Spleen (tissue), 11 donors: ENCODE measurements at regions not wholly inside any gene's neighbourhood (a gene's known extent, or its start where the extent isn't known, plus 50 kb on each side); places are given as distances from the start of the nearest gene placed in this dataset.

Source experiments
- DNase-seq: peaks from one replicate; pipeline ENCODE4 v3.0.0-alpha.2; 2020
- H3K27ac ChIP-seq, 8 donors: fragments of 200-600 bp; sonication (generic) in 7 of 8; 1 replicate in 4 of 8; 2 replicates in 4 of 8; pipeline versions ENCODE4 v1.5.0 to v1.8.0; 2016 to 2021; ENCODE audit warnings: inconsistent platforms in 4 of 8, mild to moderate bottlenecking in 4 of 8, moderate library complexity in 1 of 8
- H3K27me3 ChIP-seq, 7 donors: fragments of 200-600 bp; sonication (generic) in 6 of 7; replicated peaks in 1 of 7; 1 replicate in 4 of 7; 2 replicates in 3 of 7; pipeline versions ENCODE4 v1.5.0 to v1.8.0; 2016 to 2021; ENCODE audit warnings: inconsistent platforms in 3 of 7, mild to moderate bottlenecking in 1 of 7
- H3K36me3 ChIP-seq, 6 donors: fragments of 200-600 bp; sonication (generic) in 5 of 6; 1 replicate in 4 of 6; 2 replicates in 2 of 6; pipeline versions ENCODE4 v1.5.0 to v1.8.0; 2016 to 2021; ENCODE audit warnings: inconsistent platforms in 2 of 6
- H3K4me1 ChIP-seq, 6 donors: fragments of 200-600 bp; sonication (generic) in 5 of 6; 1 replicate in 3 of 6; 2 replicates in 3 of 6; pipeline versions ENCODE4 v1.5.0 to v1.8.0; 2016 to 2021; ENCODE audit warnings: inconsistent platforms in 3 of 6
- H3K4me3 ChIP-seq, 8 donors: fragments of 200-600 bp; sonication (generic) in 7 of 8; 1 replicate in 4 of 8; 2 replicates in 4 of 8; pipeline versions ENCODE4 v1.5.0 to v1.8.0; 2016 to 2021; ENCODE audit warnings: inconsistent platforms in 4 of 8, mild to moderate bottlenecking in 4 of 8, moderate library complexity in 2 of 8
- H3K9me3 ChIP-seq, 8 donors: fragments of 200-600 bp; sonication (generic) in 7 of 8; 1 replicate in 4 of 8; 2 replicates in 4 of 8; pipeline versions ENCODE4 v1.5.0 to v1.8.0; 2016 to 2021; ENCODE audit warnings: inconsistent platforms in 4 of 8
- CTCF ChIP-seq, 11 experiments: fragments of 200-600 bp in 7 of 11; fragments of 450-650 bp in 4 of 11; sonication (generic) in 4 of 11; IDR thresholded peaks in 8 of 11; conservative IDR thresholded peaks in 3 of 11; 1 replicate in 7 of 11; 2 replicates in 4 of 11; pipeline versions ENCODE4 v1.4.0 to v1.8.0; 2016 to 2021; ENCODE audit warnings: antibody characterized with exemption in 11 of 11, inconsistent platforms in 4 of 11, mild to moderate bottlenecking in 1 of 11
- POLR2A ChIP-seq, 3 donors: fragments of 450-650 bp; IDR thresholded peaks; one replicate each; pipeline ENCODE4 v1.5.1; 2017; ENCODE audit warnings: antibody characterized with exemption in 3 of 3, mild to moderate bottlenecking in 1 of 3
- POLR2AphosphoS5 ChIP-seq, 3 donors: sonication (generic); formaldehyde crosslinking; IDR thresholded peaks; one replicate each; pipeline ENCODE4 v1.5.1; 2017; ENCODE audit warnings: antibody characterized with exemption in 3 of 3
- WGBS, 5 donors: extraction: QIAGEN DNeasy Blood & Tissue Kit in 3 of 5; methylation state at CpG; one replicate each; pipeline versions ENCODE4 v1.1.5 to v1.1.7; 2013 to 2018; 5-methylcytosine and 5-hydroxymethylcytosine counted together
- intact Hi-C: fragments of 100-400 bp; cut with DNase I; formaldehyde crosslinking; loops from one replicate; pipeline ENCODE4 v1.15.0; 2023; ENCODE audit warnings: low total_unique reads
- donor health status: healthy with polysubstance abuse.
- donor health status: DM: no; HTN: no; CAD: no; lungs with moderate emphysema.
- donor health status: DM: no; HTN: no; CAD: no.
- donor health status: Bipolar disorder and iron deficiency.
- donor health status: healthy.
- donor health status: DM: no; HTN: no; CAD: no.
- donor health status: DM: yes; HTN: yes; CAD: no.

GRCh38 chr7:51658684-51659083 is 342.1 kb upstream of the COBL start:
- H3K9me3 ChIP-seq = peaks cover 0 to 21% (median 0%) of the 10 kb centered on the region in 8 donors
- no peaks in the 10 kb centered on the region for H3K27me3 ChIP-seq
- DNase-seq = no peak
- H3K4me3 ChIP-seq = no peak overlapping the region
- TF ChIP-seq POLR2A (IDR thresholded peaks at IDR 0.05) (no peak), POLR2AphosphoS5 (IDR thresholded peaks at IDR 0.05) (no peak), CTCF (IDR thresholded peaks at IDR 0.05 in 8 of 11, conservative IDR thresholded peaks at IDR 0.05 in 3 of 11) (no peak)
- 72 to 92% (median 89%) methylated on average over 4 to 6 of the region's 6 CpGs for WGBS, 5 donors
- H3K36me3 ChIP-seq = no peaks in the 10 kb centered on the region
- H3K4me1 ChIP-seq = no peaks in the 10 kb centered on the region
- no peak overlapping the region for H3K27ac ChIP-seq
- intact Hi-C loops = no loop called here

GRCh38 chr7:51647931-51648351 is 331.3 kb upstream of the COBL start:
- H3K4me3 ChIP-seq = no peak overlapping the region
- no peak for DNase-seq
- H3K9me3 ChIP-seq = peaks cover 0 to 20% (median 0%) of the 10 kb centered on the region in 8 donors
- TF ChIP-seq POLR2A (IDR thresholded peaks at IDR 0.05) = no peak
- no peak for TF ChIP-seq CTCF (IDR thresholded peaks at IDR 0.05 in 8 of 11, conservative IDR thresholded peaks at IDR 0.05 in 3 of 11)
- no peak for TF ChIP-seq POLR2AphosphoS5 (IDR thresholded peaks at IDR 0.05)
- H3K4me1 ChIP-seq = no peaks in the 10 kb centered on the region
- intact Hi-C loops = no loop called here
- WGBS, 5 donors = 47 to 70% (median 55%) methylated on average over 14 of the region's 14 CpGs
- no peaks in the 10 kb centered on the region for H3K36me3 ChIP-seq
- peak overlapping the region in 1 of 8 donors; percentile 1 for H3K27ac ChIP-seq
- no peaks in the 10 kb centered on the region for H3K27me3 ChIP-seq

GRCh38 chr7:51647486-51647885 is 330.9 kb upstream of the COBL start:
- intact Hi-C loops = no loop called here
- WGBS, 5 donors = 51 to 66% (median 59%) methylated on average over 5 of the region's 5 CpGs
- Histone ChIP-seq H3K36me3 (no peaks in the 10 kb centered on the region), H3K9me3 (peaks cover 0 to 20% (median 0%) of the 10 kb centered on the region in 8 donors), H3K4me3 (no peak overlapping the region), H3K27ac (peak overlapping the region in 1 of 8 donors; percentile 1), H3K27me3 (no peaks in the 10 kb centered on the region), H3K4me1 (no peaks in the 10 kb centered on the region)
- TF ChIP-seq CTCF (IDR thresholded peaks at IDR 0.05 in 8 of 11, conservative IDR thresholded peaks at IDR 0.05 in 3 of 11) = no peak
- no peak for TF ChIP-seq POLR2A (IDR thresholded peaks at IDR 0.05)
- no peak for TF ChIP-seq POLR2AphosphoS5 (IDR thresholded peaks at IDR 0.05)
- no peak for DNase-seq

GRCh38 chr7:51645702-51646298 is 329.2 kb upstream of the COBL start:
- no peak for TF ChIP-seq POLR2A (IDR thresholded peaks at IDR 0.05)
- TF ChIP-seq POLR2AphosphoS5 (IDR thresholded peaks at IDR 0.05) = no peak
- no peak for TF ChIP-seq CTCF (IDR thresholded peaks at IDR 0.05 in 8 of 11, conservative IDR thresholded peaks at IDR 0.05 in 3 of 11)
- Histone ChIP-seq H3K36me3 (no peaks in the 10 kb centered on the region), H3K4me1 (peaks cover 0 to 6% (median 0%) of the 10 kb centered on the region in 6 donors), H3K27ac (no peak overlapping the region), H3K9me3 (peaks cover 0 to 17% (median 0%) of the 10 kb centered on the region in 8 donors), H3K4me3 (no peak overlapping the region), H3K27me3 (no peaks in the 10 kb centered on the region)
- intact Hi-C loops = no loop called here
- 90 to 95% (median 92%) methylated on average over 16 of the region's 16 CpGs for whole genome bisulfite sequencing, 5 donors
- DNase-seq = no peak
